Fibroblast of villous mesenchyme (primary cell): ENCODE measurements at regions not wholly inside any gene's neighbourhood (a gene's known extent, or its start where the extent isn't known, plus 50 kb on each side); places are given as distances from the start of the nearest gene placed in this dataset.

Experiments used
- DNase-seq: peaks from one replicate; pipeline ENCODE4 v3.0.0-alpha.2; 2010; ENCODE audit warnings: low read depth
- H3K4me3 ChIP-seq: 2 replicates; pipeline ENCODE4 v1.5.1; 2011; ENCODE audit warnings: low read depth, mild to moderate bottlenecking, low read length
- CTCF ChIP-seq: IDR thresholded peaks from 2 replicates; pipeline ENCODE4 v1.5.1; 2012; ENCODE audit warnings: low read depth, mild to moderate bottlenecking, low read length; ENCODE audit not compliant: insufficient read depth

DNA sequence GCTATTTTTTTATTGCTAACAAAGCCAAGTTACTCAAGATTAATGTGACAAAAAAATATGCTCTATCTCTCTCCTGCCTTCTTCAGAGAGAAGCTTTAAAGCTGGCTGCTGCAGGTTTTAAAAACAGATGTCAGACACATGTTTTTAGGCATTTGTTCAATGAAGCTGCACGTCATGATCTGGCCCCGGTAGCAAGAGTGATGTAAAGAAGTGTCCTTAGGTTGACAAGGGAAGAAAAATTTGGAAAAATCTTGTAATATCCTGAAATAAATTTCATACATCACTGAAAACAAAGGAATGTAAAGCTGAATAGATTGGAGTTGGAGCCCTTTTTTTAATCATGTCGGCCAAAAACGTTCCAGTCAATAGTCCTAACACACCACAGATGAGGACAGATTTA is 531.4 kb upstream of the NBEA start:
- H3K4me3 ChIP-seq = no peak overlapping the region
- peak; percentile 53 for DNase-seq
- no peak for TF ChIP-seq CTCF

DNA sequence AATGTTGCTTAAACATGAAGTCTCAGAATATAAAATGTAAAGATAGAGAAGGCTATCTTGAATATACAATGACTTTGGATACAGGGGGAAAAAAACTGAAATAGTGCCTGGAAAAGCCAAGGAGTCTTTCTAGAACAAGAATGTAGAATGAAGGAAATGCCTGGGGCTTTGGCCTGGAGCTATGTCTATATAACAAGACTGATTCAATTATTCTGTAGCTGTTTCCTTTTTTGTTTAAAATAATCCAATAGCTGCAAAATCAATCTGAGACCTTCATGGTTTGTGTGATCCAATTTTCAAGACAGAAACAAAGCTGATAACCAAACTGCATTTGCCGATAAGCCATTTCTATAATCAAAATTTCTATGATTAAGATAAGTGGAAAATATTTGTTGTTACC is 530.9 kb upstream of the NBEA start:
- no peak for DNase-seq
- no peak for TF ChIP-seq CTCF
- no peak overlapping the region for H3K4me3 ChIP-seq

DNA sequence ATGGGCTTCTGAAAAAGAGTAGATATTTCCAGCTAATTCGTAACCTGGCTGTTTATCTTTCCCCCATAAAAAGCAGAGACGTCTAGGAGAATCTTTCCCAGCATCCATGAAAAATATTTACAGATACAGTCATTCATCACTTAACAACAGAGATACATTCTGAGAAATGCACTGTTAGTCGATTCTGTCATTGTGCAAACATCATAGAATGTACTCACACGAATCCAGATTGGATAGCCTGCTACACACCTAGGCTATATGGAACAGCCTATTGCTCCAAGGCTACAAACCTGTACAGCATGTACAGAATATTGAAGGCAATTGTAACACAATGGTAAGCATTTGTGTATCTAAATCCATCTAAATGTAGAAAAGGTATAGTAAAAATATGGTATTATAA is 530.2 kb upstream of the NBEA start:
- DNase-seq = peak; percentile 21

GRCh38 chr13:34412295-34412694 is 529.8 kb upstream of the NBEA start:
- H3K4me3 ChIP-seq = no peak overlapping the region
- no peak for TF ChIP-seq CTCF
- peak; percentile 40 for DNase-seq

More for the DNA sequence above, 530.2 kb upstream of the NBEA start:
- no peak overlapping the region for H3K4me3 ChIP-seq
- TF ChIP-seq CTCF = no peak

GRCh38 chr13:34412817-34413375 is 529.2 kb upstream of the NBEA start:
- peak; percentile 23 for DNase-seq
- TF ChIP-seq CTCF = no peak
- no peak overlapping the region for H3K4me3 ChIP-seq

DNA sequence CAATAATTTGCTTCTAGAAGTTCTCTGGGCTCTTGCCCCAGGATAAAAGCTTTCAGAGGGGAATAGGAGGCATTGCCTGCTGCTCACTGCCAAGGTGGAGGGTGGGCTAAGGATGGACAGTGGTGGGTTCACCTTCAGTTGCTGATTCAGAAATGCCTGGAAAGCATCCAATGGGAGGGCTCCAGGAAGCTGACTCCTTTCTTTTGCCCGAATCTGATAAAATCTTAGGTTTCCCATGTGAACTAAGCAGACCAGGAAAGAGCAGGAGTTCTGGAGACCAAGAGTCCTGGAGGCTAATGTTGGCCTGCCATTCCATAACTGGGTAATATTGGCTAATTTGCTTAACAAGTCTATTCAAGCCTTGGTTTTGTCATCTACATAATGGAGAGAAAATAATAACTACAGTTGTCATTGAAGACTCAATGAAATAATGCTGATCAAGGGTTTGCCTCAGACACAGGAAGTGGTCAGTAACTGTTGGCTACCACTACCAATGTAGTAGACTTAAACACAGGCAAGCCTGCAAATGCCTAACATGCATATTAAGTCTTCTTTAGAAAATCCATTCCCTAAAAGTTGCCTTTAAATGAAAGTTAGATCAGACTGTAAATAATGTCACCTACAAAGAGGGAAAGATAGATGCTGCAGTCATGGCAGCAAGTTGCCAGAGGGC is 528.4 kb upstream of the NBEA start:
- no peak for TF ChIP-seq CTCF
- H3K4me3 ChIP-seq = no peak overlapping the region
- no peak for DNase-seq

DNA sequence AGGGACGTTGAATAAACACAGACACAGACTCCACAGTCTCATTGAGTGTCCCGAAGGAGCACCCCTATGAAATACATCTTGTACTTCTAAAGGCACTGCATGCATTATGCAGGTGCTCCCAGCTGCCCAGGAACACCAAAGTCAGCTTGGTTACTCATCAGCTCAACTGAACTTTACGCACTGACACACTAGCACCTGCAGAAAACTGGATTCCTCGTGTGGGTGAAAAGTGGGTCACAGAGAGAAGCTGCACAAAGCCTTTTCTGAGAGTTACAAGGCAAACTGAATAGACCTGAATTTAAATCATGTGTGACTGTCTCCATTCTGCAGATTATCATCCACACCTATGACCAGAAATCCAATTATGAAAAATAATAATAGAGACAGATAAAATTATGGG is 527.5 kb upstream of the NBEA start:
- no peak overlapping the region for H3K4me3 ChIP-seq
- TF ChIP-seq CTCF = no peak
- no peak for DNase-seq
